ENCODE measurements at regions not wholly inside any gene's neighbourhood (a gene's known extent, or its start where the extent isn't known, plus 50 kb on each side); places are given as distances from the start of the nearest gene placed in this dataset.

- Histone ChIP-seq H3F3A (ENCODE audit: insufficient read depth) (no peaks in the 10 kb centered on the region), H3K27ac (ENCODE audit: low read depth, low read length) (no peak overlapping the region)
Measured at GRCh38 chr1:239600588-239600987, 214.2 kb downstream of the CHRM3 start.

DNA sequence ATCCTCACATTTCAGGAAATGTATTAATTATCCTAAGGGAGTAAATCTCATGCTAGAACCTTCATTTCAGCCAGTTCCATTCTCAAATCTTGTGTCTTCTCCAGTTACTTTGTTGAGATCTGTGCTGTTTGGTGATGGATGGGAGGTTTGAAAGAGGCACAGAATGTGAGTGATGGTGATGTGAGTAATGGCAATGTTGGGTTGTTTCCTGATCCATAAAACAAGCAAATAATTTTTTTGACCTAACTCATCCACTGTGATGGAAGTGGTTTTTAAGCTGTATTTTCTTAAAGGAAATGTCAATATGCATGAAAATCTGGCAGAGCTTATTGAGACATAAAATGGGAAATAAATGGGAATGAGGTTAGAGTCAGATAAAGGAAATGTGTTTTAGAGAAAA, 214.7 kb downstream of the CHRM3 start:
- H3K79me2 ChIP-seq (ENCODE audit: insufficient read depth, low read length): no peaks in the 10 kb centered on the region
- no peak overlapping the region for H3K4me2 ChIP-seq (ENCODE audit: low read depth, low read length, poor library complexity, severe bottlenecking)
- no peak overlapping the region for H3K27ac ChIP-seq (ENCODE audit: low read depth, low read length)
- H3K36me3 ChIP-seq (ENCODE audit: low read length): no peaks in the 10 kb centered on the region
- H4K20me1 ChIP-seq (ENCODE audit: low read depth, low read length): no peaks in the 10 kb centered on the region
- no peak overlapping the region for H3K9ac ChIP-seq (ENCODE audit: low read length)
- TF ChIP-seq CTCF (IDR thresholded peaks at IDR 0.05; ENCODE audit: insufficient read depth, low read length, poor library complexity, severe bottlenecking): no peak
- no peak for TF ChIP-seq EZH2phosphoT487 (conservative IDR thresholded peaks at IDR 0.05; ENCODE audit: low read length)
- H3K9me3 ChIP-seq (ENCODE audit: insufficient read depth, low read length): no peaks in the 10 kb centered on the region
- H3F3A ChIP-seq (ENCODE audit: insufficient read depth): no peaks in the 10 kb centered on the region
- no peak overlapping the region for H3K4me3 ChIP-seq (ENCODE audit: insufficient read depth, low read length, poor library complexity, severe bottlenecking)
- H3K27me3 ChIP-seq (ENCODE audit: low read length): no peaks in the 10 kb centered on the region
- H3K9me2 ChIP-seq (replicated peaks; ENCODE audit: insufficient read depth, low read length): no peaks in the 10 kb centered on the region
- no peak overlapping the region for H2AFZ ChIP-seq (ENCODE audit: low read depth, low read length, severe bottlenecking)

More at GRCh38 chr1:239600588-239600987, 214.2 kb downstream of the CHRM3 start:
- H3K79me2 ChIP-seq (ENCODE audit: insufficient read depth, low read length): no peaks in the 10 kb centered on the region
- H2AFZ ChIP-seq (ENCODE audit: low read depth, low read length, severe bottlenecking): no peak overlapping the region
- no peaks in the 10 kb centered on the region for H4K20me1 ChIP-seq (ENCODE audit: low read depth, low read length)
- no peaks in the 10 kb centered on the region for H3K36me3 ChIP-seq (ENCODE audit: low read length)
- H3K4me3 ChIP-seq (ENCODE audit: insufficient read depth, low read length, poor library complexity, severe bottlenecking): no peak overlapping the region
- TF ChIP-seq CTCF (IDR thresholded peaks at IDR 0.05; ENCODE audit: insufficient read depth, low read length, poor library complexity, severe bottlenecking): no peak
- no peak for TF ChIP-seq EZH2phosphoT487 (conservative IDR thresholded peaks at IDR 0.05; ENCODE audit: low read length)
- no peaks in the 10 kb centered on the region for H3K9me2 ChIP-seq (replicated peaks; ENCODE audit: insufficient read depth, low read length)
- H3K4me2 ChIP-seq (ENCODE audit: low read depth, low read length, poor library complexity, severe bottlenecking): no peak overlapping the region
- no peaks in the 10 kb centered on the region for H3K27me3 ChIP-seq (ENCODE audit: low read length)
- H3K9ac ChIP-seq (ENCODE audit: low read length): no peak overlapping the region
- H3K9me3 ChIP-seq (ENCODE audit: insufficient read depth, low read length): no peaks in the 10 kb centered on the region

DNA sequence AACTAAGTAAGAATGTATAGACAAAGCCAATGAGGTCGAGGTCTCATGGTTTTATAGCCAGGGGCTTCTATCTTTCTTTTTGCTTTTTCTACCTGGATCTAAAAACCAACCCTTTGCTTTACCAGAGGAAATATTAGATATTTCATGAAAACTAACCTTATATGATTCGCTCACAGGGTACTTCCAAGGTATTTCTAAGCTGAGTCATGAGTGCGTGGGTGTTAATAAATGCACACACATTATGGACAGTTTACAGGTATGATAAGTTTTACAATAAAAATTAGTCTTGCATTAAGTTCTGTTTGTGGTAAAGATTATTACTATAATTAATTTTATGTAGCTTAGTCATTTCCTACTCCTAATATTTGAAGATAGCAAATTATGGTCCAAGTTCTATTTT, 217.2 kb downstream of the CHRM3 start:
- no peak overlapping the region for H3K9ac ChIP-seq (ENCODE audit: low read length)
- no peaks in the 10 kb centered on the region for H3F3A ChIP-seq (ENCODE audit: insufficient read depth)
- no peaks in the 10 kb centered on the region for H3K9me2 ChIP-seq (replicated peaks; ENCODE audit: insufficient read depth, low read length)
- no peaks in the 10 kb centered on the region for H3K9me3 ChIP-seq (ENCODE audit: insufficient read depth, low read length)
- H3K4me2 ChIP-seq (ENCODE audit: low read depth, low read length, poor library complexity, severe bottlenecking): no peak overlapping the region
- no peak for TF ChIP-seq CTCF (IDR thresholded peaks at IDR 0.05; ENCODE audit: insufficient read depth, low read length, poor library complexity, severe bottlenecking)
- no peaks in the 10 kb centered on the region for H3K79me2 ChIP-seq (ENCODE audit: insufficient read depth, low read length)
- no peak overlapping the region for H2AFZ ChIP-seq (ENCODE audit: low read depth, low read length, severe bottlenecking)
- H3K27ac ChIP-seq (ENCODE audit: low read depth, low read length): no peak overlapping the region
- no peaks in the 10 kb centered on the region for H3K36me3 ChIP-seq (ENCODE audit: low read length)
- no peak overlapping the region for H3K4me3 ChIP-seq (ENCODE audit: insufficient read depth, low read length, poor library complexity, severe bottlenecking)
- H4K20me1 ChIP-seq (ENCODE audit: low read depth, low read length): no peaks in the 10 kb centered on the region
- H3K27me3 ChIP-seq (ENCODE audit: low read length): no peaks in the 10 kb centered on the region
